ENCODE measurements at regions not wholly inside any gene's neighbourhood (a gene's known extent, or its start where the extent isn't known, plus 50 kb on each side); places are given as distances from the start of the nearest gene placed in this dataset.
A peak's percentile ranks its signal among the peaks of the same experiment; 100 is the strongest.

DNA sequence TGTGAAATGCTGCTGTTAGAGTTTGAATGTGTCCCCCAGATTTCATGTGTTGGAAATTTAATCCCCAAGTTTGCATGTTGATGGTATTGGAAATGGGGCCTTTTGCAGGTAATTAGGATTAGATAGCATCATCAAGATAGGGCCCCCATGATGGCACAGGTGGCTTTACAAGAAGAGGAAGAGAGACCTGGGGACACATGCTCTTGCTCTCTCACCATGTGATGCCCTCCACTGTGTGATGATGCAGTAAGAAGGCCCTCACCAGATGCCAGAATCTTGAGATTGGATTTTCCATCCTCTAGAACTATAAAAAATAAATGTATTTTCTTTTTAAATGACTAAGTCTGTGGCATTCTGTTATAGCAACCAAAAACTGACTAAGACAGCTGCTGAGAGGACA is 57.0 kb upstream of the NEK7 start:
- intact Hi-C loops (cut with DNase I) = loop anchor here in 1 of 2 donors (10.0 kb wide), 1 partner anchor 255 kb away; no protein-coding TSS in a partner anchor
- ATAC-seq = no peak
- DNase-seq = no peak

- intact Hi-C loops (cut with DNase I) = no loop called here
- DNase-seq = no peak
- ATAC-seq = no peak
Measured at GRCh38 chr1:198101716-198102453, 54.9 kb upstream of the NEK7 start.

GRCh38 chr1:198102454-198102827 is 54.4 kb upstream of the NEK7 start:
- no peak for DNase-seq

GRCh38 chr1:198105185-198105584 is 51.6 kb upstream of the NEK7 start:
- ATAC-seq (peak; percentile 38 to 90), DNase-seq (no peak)
- intact Hi-C loops (cut with DNase I) = no loop called here

More at GRCh38 chr1:198102454-198102827, 54.4 kb upstream of the NEK7 start:
- ATAC-seq = no peak
- intact Hi-C loops (cut with DNase I) = no loop called here

DNA sequence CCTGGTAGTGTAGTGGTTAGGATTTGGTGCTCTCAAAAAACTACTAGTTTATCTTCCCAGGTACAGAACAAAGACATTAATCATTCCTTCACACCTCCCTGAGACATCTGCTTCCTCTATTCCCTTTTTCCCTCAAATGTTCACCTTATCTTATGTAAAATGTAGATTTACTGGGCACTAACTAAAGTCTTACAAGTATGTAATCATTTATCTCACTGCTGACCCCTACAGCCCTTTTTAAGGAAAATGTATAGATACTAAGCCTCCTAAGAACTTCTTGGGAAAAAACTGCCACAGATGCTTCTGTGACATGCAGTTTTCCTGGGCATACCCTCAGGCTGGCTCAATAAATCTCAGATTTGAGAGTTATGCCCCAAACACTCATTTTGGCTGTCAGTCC is 50.8 kb upstream of the NEK7 start:
- intact Hi-C loops (cut with DNase I) = no loop called here
- no peak for ATAC-seq

More for the DNA sequence above, 50.8 kb upstream of the NEK7 start:
- no peak for DNase-seq

All from left cardiac atrium (tissue), 4 donors.